GM12892 (cell line): ENCODE measurements at regions not wholly inside any gene's neighbourhood (a gene's known extent, or its start where the extent isn't known, plus 50 kb on each side); places are given as distances from the start of the nearest gene placed in this dataset.

Source experiments
- POLR2A ChIP-seq: IDR thresholded peaks from 2 replicates; pipeline ENCODE4 v1.6.1; 2011; ENCODE audit warnings: low read depth, low read length, control low read depth
- POLR2AphosphoS5 ChIP-seq: IDR thresholded peaks from 2 replicates; pipeline ENCODE4 v1.6.1; 2011; ENCODE audit warnings: low read depth, low read length, control low read depth
- TAF1 ChIP-seq: IDR thresholded peaks from 2 replicates; pipeline ENCODE4 v1.6.1; 2011; ENCODE audit warnings: low read depth, mild to moderate bottlenecking, control low read depth, low read length, borderline replicate concordance

GRCh38 chr10:78664929-78665553, 403.7 kb upstream of the ZMIZ1 start:
- TF ChIP-seq POLR2A (no peak), POLR2AphosphoS5 (no peak), TAF1 (no peak)
